KBM-7 (cell line): ENCODE measurements at regions not wholly inside any gene's neighbourhood (a gene's known extent, or its start where the extent isn't known, plus 50 kb on each side); places are given as distances from the start of the nearest gene placed in this dataset.
"Not testable (repeated sequence)": the region's sequence is repeated elsewhere in the genome, so short reads cannot be mapped to it uniquely, and the experiment has no call there.

Source experiments
- DNase-seq: peaks from one replicate; pipeline ENCODE4 v3.0.0-alpha.2; 2015
- in situ Hi-C: fragments of 300-500 bp; cut with MboI; formaldehyde crosslinking; loops from 2 replicates; pipeline ENCODE4 v1.14.3; 2020; ENCODE audit warnings: low sequenced_read_pairs, low pct_unique_long_range_greater_than_20kb, mixed read lengths

DNA sequence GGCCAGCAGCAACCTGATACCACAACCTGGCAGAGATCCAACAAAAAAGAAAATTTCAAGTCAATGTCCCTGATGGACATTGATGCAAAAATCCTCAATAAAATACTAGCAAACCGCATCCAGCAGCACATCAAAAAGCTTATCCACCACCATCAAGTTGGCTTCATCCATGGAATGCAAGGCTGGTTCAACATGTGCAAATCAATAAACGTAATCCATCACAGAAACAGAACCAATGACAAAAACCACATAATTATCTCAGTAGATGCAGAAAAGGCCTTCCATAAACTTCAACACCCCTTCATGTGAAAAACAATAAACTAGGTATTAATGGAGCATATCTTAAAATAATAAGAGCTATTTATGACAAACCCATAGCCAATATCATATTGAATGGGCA, 1000.9 kb upstream of the CDH18 start:
- in situ Hi-C loops, DNase-seq: not testable (repeated sequence)

DNA sequence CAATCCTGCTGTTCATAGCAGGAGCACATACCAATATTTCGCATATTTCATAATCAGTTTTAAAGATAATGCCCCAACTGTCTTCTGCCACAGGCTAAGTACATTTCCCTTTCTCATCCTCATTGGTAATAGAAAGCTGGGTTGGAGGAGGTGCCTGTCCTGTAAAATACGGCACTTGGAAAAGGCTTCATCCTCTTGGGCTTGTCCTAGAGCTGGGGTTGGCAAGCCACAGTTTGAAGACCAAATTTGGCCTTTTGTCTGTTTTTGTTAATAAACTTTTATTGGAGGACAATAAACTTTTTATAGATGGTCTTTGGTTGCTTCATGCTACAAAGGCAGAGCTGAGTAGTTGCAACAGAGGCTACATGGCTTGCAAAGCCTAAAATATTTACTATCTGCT, 997.8 kb upstream of the CDH18 start:
- no peak for DNase-seq
- in situ Hi-C loops = no loop called here

GRCh38 chr5:20974426-20974825, 986.4 kb upstream of the CDH18 start:
- no peak for DNase-seq
- in situ Hi-C loops = no loop called here

- DNase-seq = peak; percentile 2
Observed at GRCh38 chr5:20972419-20972925, 984.5 kb upstream of the CDH18 start.

GRCh38 chr5:20959347-20959746, 971.3 kb upstream of the CDH18 start:
- no peak for DNase-seq
- in situ Hi-C loops = no loop called here

More at GRCh38 chr5:20972419-20972925, 984.5 kb upstream of the CDH18 start:
- in situ Hi-C loops = no loop called here

GRCh38 chr5:20958641-20959040, 970.6 kb upstream of the CDH18 start:
- in situ Hi-C loops = no loop called here
- DNase-seq = no peak

DNA sequence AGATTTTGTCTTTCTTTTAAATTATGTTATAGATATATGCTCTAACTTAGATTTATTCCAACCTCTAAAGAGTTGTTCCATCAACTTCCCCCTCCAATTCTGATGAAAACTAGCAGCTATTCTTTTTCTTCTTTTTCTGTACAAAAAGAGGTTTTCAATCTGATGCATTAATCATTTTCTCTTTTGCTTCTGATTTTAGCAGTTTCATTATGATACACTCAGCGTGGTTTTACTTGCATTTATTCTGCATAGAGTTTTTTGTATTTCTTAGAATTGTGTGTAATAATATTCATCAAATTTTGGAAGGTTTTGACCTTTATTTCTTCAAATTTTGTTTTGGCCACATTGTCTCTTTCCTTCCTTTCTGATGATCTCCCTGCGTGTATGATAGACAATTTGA, 968.1 kb upstream of the CDH18 start:
- DNase-seq = no peak
- in situ Hi-C loops = no loop called here

- no peak for DNase-seq
- in situ Hi-C loops = no loop called here
Observed at GRCh38 chr5:20949636-20950035, 961.6 kb upstream of the CDH18 start.

DNA sequence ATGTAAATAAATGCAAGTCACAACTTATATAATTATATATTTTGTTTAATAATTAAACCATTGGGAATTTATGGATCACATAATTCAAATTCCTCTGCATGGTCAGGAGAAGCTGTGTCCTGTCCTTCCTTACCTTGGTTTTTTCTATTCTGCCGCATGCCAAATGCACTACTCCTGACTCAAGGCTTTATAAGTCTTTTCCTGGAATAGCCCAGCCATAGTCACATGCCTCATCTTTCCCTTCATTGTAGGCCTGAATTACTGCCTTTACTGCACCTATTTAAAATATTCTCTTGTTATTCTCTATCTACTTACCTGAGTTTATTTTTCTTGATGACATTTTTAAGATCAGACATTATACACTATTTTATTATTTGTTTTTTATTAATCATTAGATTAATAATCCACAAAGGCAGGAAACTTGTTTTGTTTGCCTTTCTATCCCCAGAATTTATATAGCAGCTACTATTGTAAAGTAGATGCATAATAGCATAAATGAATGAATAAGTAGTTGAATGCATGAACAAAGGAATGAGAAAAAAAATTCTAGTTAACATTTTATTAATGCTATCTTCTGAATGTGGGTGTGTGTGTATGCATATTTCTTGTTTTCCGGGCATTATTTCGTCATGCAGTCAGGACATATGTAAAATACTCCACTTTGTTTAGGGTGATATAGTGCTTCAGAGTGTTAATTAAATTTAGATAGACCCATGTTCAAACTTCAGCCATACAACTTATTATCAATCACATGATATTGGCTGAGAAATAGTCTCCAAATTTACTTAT, 955.4 kb upstream of the CDH18 start:
- in situ Hi-C loops, DNase-seq: not testable (repeated sequence)

- in situ Hi-C loops, DNase-seq: not testable (repeated sequence)
Observed at GRCh38 chr5:20942603-20943002, 954.6 kb upstream of the CDH18 start.

DNA sequence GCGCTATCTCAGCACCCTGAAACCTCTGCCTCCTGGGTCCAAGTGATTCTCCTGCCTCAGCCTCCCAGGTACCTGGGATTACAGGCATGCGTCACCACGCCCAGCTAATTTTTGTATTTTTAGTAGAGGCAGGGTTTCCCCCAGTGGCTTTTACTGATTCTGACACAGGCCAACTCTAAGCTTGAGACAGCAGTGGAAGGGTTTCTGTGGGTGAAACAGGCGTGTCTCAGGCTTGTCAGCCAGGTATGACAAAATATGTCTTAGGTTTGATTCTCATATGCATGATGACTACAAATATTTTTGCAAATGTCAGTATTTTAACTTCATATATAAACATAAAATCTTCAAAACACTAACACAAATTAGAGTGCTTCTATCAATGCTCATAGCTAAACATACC, 952.8 kb upstream of the CDH18 start:
- in situ Hi-C loops, DNase-seq: not testable (repeated sequence)

- in situ Hi-C loops = not testable (repeated sequence)
Observed at GRCh38 chr5:20890936-20891335, 902.9 kb upstream of the CDH18 start.

GRCh38 chr5:20875726-20876125, 887.7 kb upstream of the CDH18 start:
- DNase-seq, in situ Hi-C loops: not testable (repeated sequence)

More at GRCh38 chr5:20890936-20891335, 902.9 kb upstream of the CDH18 start:
- not testable (repeated sequence) for DNase-seq

DNA sequence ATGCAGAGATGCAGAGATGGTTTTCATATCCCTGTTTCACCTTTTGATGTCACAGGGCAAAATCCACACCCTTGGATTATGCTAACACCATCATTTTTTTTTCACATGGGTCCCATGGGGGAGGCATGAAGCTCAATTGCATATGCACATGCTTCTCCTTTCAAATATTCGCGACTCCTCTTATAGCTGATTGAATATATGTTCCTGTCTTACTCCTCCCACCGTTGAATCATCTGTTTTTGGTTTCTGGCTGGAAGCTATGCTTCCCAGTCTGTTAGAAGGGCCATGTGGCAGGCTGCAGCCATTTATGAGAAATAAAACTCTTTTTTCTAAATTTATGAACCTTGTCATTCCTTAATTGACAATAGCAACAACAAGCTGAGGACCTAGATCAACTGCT, 877.9 kb upstream of the CDH18 start:
- in situ Hi-C loops, DNase-seq: not testable (repeated sequence)

- DNase-seq = peak; percentile 6
- in situ Hi-C loops = no loop called here
Observed at GRCh38 chr5:20833081-20833627, 845.2 kb upstream of the CDH18 start.

DNA sequence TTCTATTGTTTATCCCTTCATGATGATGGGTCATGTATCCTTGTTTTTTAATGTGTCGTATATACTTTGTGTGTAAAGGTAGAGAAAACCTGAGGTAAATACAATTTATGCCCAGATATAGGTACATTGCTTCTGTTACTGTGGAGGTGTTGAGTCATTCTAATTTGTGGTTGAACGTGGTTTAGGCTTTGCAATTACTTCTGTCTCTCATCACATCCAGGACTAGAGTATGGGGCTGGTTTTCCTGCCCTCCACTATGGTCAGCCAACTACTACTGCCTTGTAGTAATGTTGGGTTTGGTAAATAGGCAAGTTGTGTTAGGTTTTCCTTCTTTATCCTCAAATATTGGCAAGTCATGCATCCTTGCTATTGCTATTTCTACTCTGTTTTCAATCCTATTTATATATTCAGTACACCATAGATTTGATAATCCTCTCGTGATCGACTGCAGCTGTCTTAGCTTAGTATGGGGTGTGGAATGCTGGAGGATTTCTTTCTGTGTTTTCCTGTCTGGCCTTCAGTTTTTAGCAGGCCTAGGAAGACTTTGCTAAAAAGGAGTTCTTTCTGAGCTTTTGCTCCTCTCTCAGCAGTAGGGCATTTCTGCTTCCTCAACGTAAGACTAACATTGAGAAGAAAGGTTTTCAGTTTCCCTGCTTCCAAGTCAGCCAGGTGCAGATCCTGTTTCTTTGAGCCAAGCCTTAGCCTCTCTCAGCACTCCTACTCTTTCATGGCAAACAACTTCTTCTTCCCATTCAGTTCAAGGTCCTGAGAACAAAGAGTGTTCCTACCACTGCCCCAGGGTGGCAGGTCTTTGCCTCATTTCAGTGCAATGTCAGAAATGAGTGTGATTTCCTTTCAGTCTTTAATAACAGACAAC, 844.4 kb upstream of the CDH18 start:
- in situ Hi-C loops = no loop called here
- no peak for DNase-seq

DNA sequence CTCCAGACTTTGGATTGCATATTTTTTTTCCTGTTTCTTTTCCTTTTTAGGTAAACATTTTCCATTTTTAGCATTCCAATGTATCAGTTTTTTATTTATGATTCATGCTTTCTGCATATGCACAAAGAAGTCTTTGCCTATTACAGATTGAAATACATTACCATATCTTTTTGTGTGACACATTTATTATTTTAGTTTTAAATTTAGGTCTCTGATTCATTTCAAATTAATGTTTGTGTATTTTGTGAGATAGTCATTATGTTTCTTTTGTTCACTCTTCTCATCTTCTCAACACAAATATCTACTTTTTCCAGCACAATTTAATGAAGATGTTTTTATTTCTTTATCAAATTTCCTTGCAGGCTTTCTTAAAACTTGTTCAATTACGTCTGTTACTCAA, 838.0 kb upstream of the CDH18 start:
- in situ Hi-C loops, DNase-seq: not testable (repeated sequence)

DNA sequence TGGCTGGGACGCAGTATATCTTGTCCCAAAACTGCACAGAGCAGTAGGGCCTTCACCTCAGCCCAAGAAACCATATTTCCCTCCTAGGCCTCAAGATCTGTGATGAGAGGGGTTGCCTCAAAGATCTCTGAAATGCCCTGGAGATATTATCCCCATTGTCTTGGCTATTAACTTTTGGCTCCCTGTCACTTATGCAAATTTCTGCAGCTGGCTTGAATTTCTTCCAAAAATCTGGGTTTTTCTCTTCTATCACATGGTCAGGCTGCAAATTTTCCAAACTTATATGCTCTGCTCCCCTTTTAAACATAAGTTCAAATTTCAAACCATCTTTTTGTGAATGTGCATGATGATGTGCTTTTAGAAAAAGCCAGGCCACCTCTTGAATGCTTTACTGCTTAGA, 809.2 kb upstream of the CDH18 start:
- in situ Hi-C loops, DNase-seq: not testable (repeated sequence)

- DNase-seq, in situ Hi-C loops: not testable (repeated sequence)
Observed at GRCh38 chr5:20784755-20785154, 796.8 kb upstream of the CDH18 start.

DNA sequence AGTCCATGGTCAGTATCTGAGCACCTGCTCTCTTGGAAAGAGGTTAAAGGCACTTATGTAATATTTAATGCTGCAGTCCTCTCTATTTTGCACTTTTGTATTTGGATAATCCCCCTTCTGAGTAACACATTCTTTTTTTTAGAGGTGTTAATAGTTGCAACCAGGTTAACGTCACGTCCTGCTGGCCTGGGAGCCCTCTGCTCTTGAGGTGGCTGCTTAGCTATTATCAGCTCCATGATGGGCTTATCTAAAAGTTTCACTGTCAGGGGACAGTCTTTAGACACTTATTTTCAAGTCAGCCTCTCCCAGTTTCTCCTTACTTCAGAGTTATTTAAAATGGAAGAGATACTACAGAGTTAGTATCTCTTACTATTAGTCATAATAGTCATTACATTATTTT, 795.5 kb upstream of the CDH18 start:
- DNase-seq, in situ Hi-C loops: not testable (repeated sequence)
